ENCODE measurements at regions not wholly inside any gene's neighbourhood (a gene's known extent, or its start where the extent isn't known, plus 50 kb on each side); places are given as distances from the start of the nearest gene placed in this dataset.
"Not testable (repeated sequence)": the region's sequence is repeated elsewhere in the genome, so short reads cannot be mapped to it uniquely, and the experiment has no call there.

DNA sequence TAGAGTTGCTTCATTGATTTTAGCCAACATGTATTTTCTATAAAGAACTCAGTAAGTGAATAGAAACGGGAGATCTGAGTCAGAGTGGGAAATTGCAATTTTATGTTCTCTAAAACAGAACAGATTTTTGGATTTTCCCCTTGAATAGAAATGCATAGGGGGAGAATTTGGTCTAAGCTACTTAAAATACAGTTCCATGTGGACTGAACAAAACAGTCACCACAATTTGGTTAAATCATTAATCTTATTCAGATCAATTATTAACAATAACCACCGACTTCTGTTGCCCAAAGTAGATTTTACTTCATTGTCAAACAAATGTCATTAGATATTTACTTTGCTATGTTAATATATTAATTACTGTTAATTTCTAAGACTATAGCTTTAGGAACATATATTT, 107.7 kb downstream of the SCG2 start:
- DNase-seq (ENCODE audit: low read depth in 1 of 2, low spot score in 1 of 2) = no peak
- Histone ChIP-seq H3K4me3 (replicated peaks; ENCODE audit: insufficient read depth, low read length) (no peak overlapping the region), H3K27ac (replicated peaks) (no peak overlapping the region), H3K27me3 (ENCODE audit: insufficient read depth, poor library complexity, severe bottlenecking) (no peaks in the 10 kb centered on the region)
- TF ChIP-seq GABPA (IDR thresholded peaks at IDR 0.05; ENCODE audit: low read depth) (no peak), SPI1 (IDR thresholded peaks at IDR 0.05; ENCODE audit: borderline replicate concordance, low read depth) (no peak), REST (IDR thresholded peaks at IDR 0.05; ENCODE audit: insufficient replicate concordance, low read depth) (no peak), POLR2AphosphoS5 (IDR thresholded peaks at IDR 0.05; ENCODE audit: low read depth) (no peak)
- TF ChIP-seq, protein P1, sequence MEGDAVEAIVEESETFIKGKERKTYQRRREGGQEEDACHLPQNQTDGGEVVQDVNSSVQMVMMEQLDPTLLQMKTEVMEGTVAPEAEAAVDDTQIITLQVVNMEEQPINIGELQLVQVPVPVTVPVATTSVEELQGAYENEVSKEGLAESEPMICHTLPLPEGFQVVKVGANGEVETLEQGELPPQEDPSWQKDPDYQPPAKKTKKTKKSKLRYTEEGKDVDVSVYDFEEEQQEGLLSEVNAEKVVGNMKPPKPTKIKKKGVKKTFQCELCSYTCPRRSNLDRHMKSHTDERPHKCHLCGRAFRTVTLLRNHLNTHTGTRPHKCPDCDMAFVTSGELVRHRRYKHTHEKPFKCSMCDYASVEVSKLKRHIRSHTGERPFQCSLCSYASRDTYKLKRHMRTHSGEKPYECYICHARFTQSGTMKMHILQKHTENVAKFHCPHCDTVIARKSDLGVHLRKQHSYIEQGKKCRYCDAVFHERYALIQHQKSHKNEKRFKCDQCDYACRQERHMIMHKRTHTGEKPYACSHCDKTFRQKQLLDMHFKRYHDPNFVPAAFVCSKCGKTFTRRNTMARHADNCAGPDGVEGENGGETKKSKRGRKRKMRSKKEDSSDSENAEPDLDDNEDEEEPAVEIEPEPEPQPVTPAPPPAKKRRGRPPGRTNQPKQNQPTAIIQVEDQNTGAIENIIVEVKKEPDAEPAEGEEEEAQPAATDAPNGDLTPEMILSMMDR (IDR thresholded peaks at IDR 0.05; ENCODE audit: insufficient read depth, low read length) = no peak

DNA sequence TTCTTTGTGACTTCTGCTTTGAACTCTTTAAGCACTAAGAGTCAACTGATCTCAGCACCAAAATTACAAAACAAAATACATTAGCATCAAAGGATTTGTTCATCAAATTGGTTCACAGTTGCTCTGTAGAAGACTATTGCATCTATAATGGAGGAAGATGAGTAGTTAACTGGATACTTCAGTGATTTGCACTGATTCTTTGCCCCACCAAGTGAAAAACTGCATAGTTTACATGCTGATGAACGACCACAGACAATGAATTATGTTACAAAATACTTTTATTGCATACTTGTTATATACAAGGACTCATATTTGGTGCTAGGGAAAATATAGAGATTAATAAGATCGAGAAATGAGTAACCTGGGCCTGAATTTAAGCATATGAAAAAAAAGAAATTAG, 107.2 kb downstream of the SCG2 start:
- Histone ChIP-seq H3K27ac (replicated peaks) (no peak overlapping the region), H3K27me3 (ENCODE audit: insufficient read depth, poor library complexity, severe bottlenecking) (no peaks in the 10 kb centered on the region), H3K4me3 (replicated peaks; ENCODE audit: insufficient read depth, low read length) (no peak overlapping the region)
- TF ChIP-seq REST (IDR thresholded peaks at IDR 0.05; ENCODE audit: insufficient replicate concordance, low read depth) (no peak), SPI1 (IDR thresholded peaks at IDR 0.05; ENCODE audit: borderline replicate concordance, low read depth) (no peak), GABPA (IDR thresholded peaks at IDR 0.05; ENCODE audit: low read depth) (no peak), POLR2AphosphoS5 (IDR thresholded peaks at IDR 0.05; ENCODE audit: low read depth) (no peak)
- TF ChIP-seq, protein P1 (IDR thresholded peaks at IDR 0.05; ENCODE audit: insufficient read depth, low read length) = no peak
- DNase-seq (ENCODE audit: low read depth in 1 of 2, low spot score in 1 of 2) = no peak

GRCh38 chr2:223496853-223497252, 105.3 kb downstream of the SCG2 start:
- not testable (repeated sequence) for DNase-seq (ENCODE audit: low read depth in 1 of 2, low spot score in 1 of 2); H3K4me3 ChIP-seq (replicated peaks; ENCODE audit: insufficient read depth, low read length); H3K27ac ChIP-seq (replicated peaks); H3K27me3 ChIP-seq (ENCODE audit: insufficient read depth, poor library complexity, severe bottlenecking)

DNA sequence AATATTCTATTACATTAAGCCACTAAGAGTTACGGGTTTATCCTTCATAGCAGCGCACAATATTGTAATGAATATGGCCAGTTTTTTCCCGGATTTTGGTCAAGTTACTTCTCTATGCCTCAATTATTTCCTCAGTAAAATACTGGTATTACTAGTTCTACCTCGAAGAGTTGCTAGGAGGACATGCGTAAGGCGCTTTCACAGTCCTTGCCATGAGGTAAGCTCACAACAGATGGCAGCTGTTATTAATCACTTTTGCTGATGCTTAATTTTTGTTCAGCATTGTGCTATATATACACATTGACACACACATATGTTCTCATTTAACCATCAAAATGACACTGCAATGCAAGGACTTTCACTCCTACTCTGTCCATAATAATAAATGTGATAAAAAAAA, 101.5 kb downstream of the SCG2 start:
- Histone ChIP-seq H3K27ac (replicated peaks) (no peak overlapping the region), H3K4me3 (replicated peaks; ENCODE audit: insufficient read depth, low read length) (no peak overlapping the region), H3K27me3 (ENCODE audit: insufficient read depth, poor library complexity, severe bottlenecking) (no peaks in the 10 kb centered on the region)
- DNase-seq (ENCODE audit: low read depth in 1 of 2, low spot score in 1 of 2) = no peak
- no peak for TF ChIP-seq REST (IDR thresholded peaks at IDR 0.05; ENCODE audit: insufficient replicate concordance, low read depth)
- no peak for TF ChIP-seq POLR2AphosphoS5 (IDR thresholded peaks at IDR 0.05; ENCODE audit: low read depth)
- TF ChIP-seq, protein P1 (IDR thresholded peaks at IDR 0.05; ENCODE audit: insufficient read depth, low read length) = no peak
- TF ChIP-seq GABPA (IDR thresholded peaks at IDR 0.05; ENCODE audit: low read depth) = no peak
- TF ChIP-seq SPI1 (IDR thresholded peaks at IDR 0.05; ENCODE audit: borderline replicate concordance, low read depth) = no peak
